Mucosa of gallbladder (tissue), 1 donor: ENCODE measurements at regions not wholly inside any gene's neighbourhood (a gene's known extent, or its start where the extent isn't known, plus 50 kb on each side); places are given as distances from the start of the nearest gene placed in this dataset.

Source experiments
- DNase-seq: peaks from one replicate; pipeline ENCODE4 v3.0.0-alpha.2; 2020; ENCODE audit warnings: low spot score
- donor health status: DM: no; HTN: no; CAD: no.

GRCh38 chr6:18963439-18963838 is 576.3 kb downstream of the RNF144B start:
- no peak for DNase-seq

GRCh38 chr6:18973251-18973650 is 586.1 kb downstream of the RNF144B start:
- no peak for DNase-seq

GRCh38 chr6:18976091-18976490 is 588.9 kb downstream of the RNF144B start:
- no peak for DNase-seq

GRCh38 chr6:18976966-18977365 is 589.8 kb downstream of the RNF144B start:
- no peak for DNase-seq

GRCh38 chr6:18978337-18979128 is 591.4 kb downstream of the RNF144B start:
- DNase-seq: peak; percentile 29

GRCh38 chr6:18985061-18985460 is 597.9 kb downstream of the RNF144B start:
- DNase-seq: no peak

- DNase-seq: no peak
Observed at GRCh38 chr6:18985996-18986395, 598.8 kb downstream of the RNF144B start.

- DNase-seq: no peak
Observed at GRCh38 chr6:18988636-18989035, 601.5 kb downstream of the RNF144B start.

GRCh38 chr6:18990059-18990978 is 603.2 kb downstream of the RNF144B start:
- peak; percentile 65 for DNase-seq

GRCh38 chr6:18997375-18997826 is 610.3 kb downstream of the RNF144B start:
- no peak for DNase-seq

- DNase-seq: no peak
Observed at GRCh38 chr6:19002976-19003560, 615.9 kb downstream of the RNF144B start.

GRCh38 chr6:19004176-19004575 is 617.0 kb downstream of the RNF144B start:
- DNase-seq: no peak

- DNase-seq: no peak
Observed at GRCh38 chr6:19009769-19010168, 622.6 kb downstream of the RNF144B start.

- no peak for DNase-seq
Observed at GRCh38 chr6:19013026-19013705, 626.0 kb downstream of the RNF144B start.

GRCh38 chr6:19024737-19025136 is 637.6 kb downstream of the RNF144B start:
- no peak for DNase-seq

- DNase-seq: no peak
Observed at GRCh38 chr6:19028201-19028600, 641.1 kb downstream of the RNF144B start.

GRCh38 chr6:19032591-19033295 is 645.6 kb downstream of the RNF144B start:
- DNase-seq: no peak

GRCh38 chr6:19033683-19034082 is 646.5 kb downstream of the RNF144B start:
- DNase-seq: no peak

GRCh38 chr6:19034986-19035385 is 647.8 kb downstream of the RNF144B start:
- DNase-seq: no peak

- no peak for DNase-seq
Observed at GRCh38 chr6:19035461-19036195, 648.5 kb downstream of the RNF144B start.
